ENCODE measurements at regions not wholly inside any gene's neighbourhood (a gene's known extent, or its start where the extent isn't known, plus 50 kb on each side); places are given as distances from the start of the nearest gene placed in this dataset.

GRCh38 chr5:121726991-121727390 is 124.7 kb upstream of the FTMT start:
- TF ChIP-seq POLR2A (IDR thresholded peaks at IDR 0.05) (no peak), CTCF (IDR thresholded peaks at IDR 0.05) (no peak), EP300 (IDR thresholded peaks at IDR 0.05) (no peak)
